Mucosa of rectum (tissue), 2 donors: ENCODE measurements at regions not wholly inside any gene's neighbourhood (a gene's known extent, or its start where the extent isn't known, plus 50 kb on each side); places are given as distances from the start of the nearest gene placed in this dataset.

Source experiments
- H3K27ac ChIP-seq, 2 donors: one replicate each; pipeline ENCODE4 v1.7.0; 2013; ENCODE audit warnings: inconsistent platforms in 2 of 2, low read depth in 2 of 2, low read length in 2 of 2
- H3K27me3 ChIP-seq, 2 donors: one replicate each; pipeline ENCODE4 v1.7.0; 2013; ENCODE audit warnings: low read length in 2 of 2; ENCODE audit not compliant: control insufficient read depth in 2 of 2, insufficient read depth in 2 of 2
- H3K36me3 ChIP-seq, 2 donors: one replicate each; pipeline ENCODE4 v1.7.0; 2013; ENCODE audit warnings: low read length in 2 of 2; ENCODE audit not compliant: control insufficient read depth in 2 of 2, insufficient read depth in 2 of 2
- H3K4me1 ChIP-seq, 2 donors: one replicate each; pipeline ENCODE4 v1.7.0; 2013; ENCODE audit warnings: low read length in 2 of 2, mild to moderate bottlenecking in 1 of 2; ENCODE audit not compliant: control insufficient read depth in 2 of 2, insufficient read depth in 2 of 2
- H3K4me3 ChIP-seq, 2 donors: one replicate each; pipeline ENCODE4 v1.7.0; 2013; ENCODE audit warnings: low read length in 2 of 2
- H3K9ac ChIP-seq, 2 donors: one replicate each; pipeline ENCODE4 v1.7.0; 2013; ENCODE audit warnings: low read length in 2 of 2, low read depth in 1 of 2, mild to moderate bottlenecking in 1 of 2
- H3K9me3 ChIP-seq, 2 donors: one replicate each; pipeline ENCODE4 v1.7.0; 2013; ENCODE audit warnings: low read length in 2 of 2; ENCODE audit not compliant: control insufficient read depth in 2 of 2
- donor health status: healthy.
- donor health status: Normal muscosa, but diverticular disease.

DNA sequence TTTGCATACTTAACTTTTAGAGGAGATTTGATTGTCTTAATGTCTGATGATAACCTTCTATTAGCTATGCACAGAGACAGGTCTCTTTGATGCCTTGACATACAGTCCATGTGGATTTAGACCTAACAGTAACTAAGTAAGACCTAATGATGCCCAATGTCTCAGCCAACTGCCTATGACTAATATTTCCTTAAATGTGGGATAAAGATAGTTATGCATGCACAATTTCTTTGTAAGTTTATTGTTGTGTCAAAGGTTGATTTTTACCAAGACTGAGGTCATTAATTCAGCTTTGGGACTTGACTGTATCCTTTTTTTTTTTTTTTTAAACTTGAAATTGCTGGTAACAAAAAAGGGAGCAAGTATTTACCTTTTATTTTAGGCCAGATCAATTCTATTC, 450.0 kb downstream of the HAO1 start:
- no peak overlapping the region for H3K27ac ChIP-seq
- H3K27me3 ChIP-seq: no peaks in the 10 kb centered on the region
- peaks cover 0 to 3% of the 10 kb centered on the region in 2 donors for H3K9me3 ChIP-seq
- no peak overlapping the region for H3K9ac ChIP-seq
- H3K4me3 ChIP-seq: no peak overlapping the region
- H3K36me3 ChIP-seq: no peaks in the 10 kb centered on the region
- H3K4me1 ChIP-seq: no peaks in the 10 kb centered on the region

DNA sequence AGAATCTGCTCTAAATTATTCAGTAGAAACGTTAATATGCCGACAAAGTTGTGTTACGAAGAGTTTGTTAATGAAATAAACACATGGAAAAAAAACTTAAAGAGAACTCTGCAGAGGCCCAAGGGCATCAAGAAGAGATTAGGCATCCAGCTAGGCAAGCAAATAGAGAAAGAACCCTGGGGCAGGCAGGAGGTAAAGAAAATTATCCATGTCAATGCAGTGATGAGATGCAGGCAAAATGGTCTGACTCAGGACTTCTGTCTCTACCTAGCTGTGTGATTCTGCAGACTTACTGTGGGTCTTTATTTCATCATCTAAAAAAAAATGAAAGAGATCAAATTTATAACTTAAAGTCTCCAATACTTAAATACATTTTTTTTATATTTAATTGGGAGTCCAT, 448.0 kb downstream of the HAO1 start:
- no peak overlapping the region for H3K9ac ChIP-seq

DNA sequence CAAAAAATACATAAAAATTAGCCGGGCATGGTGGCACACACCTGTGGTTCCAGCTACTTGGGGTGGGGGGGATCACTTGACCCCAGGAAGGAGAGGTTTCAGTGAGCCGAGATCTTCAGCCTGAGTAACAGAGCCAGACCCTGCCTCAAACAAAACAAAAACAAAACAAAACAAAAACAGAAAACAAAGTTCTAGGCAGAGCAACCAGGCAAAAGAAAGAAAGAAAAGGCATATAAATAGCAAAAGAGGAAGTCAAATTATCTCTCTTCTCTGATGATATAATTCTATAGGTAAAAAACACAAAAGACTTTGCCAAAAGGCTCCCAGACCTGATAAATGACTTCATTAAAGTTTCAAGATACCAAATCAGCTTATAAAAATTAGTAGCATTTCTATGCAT, 446.9 kb downstream of the HAO1 start:
- no peaks in the 10 kb centered on the region for H3K4me1 ChIP-seq
- no peak overlapping the region for H3K9ac ChIP-seq
- no peak overlapping the region for H3K27ac ChIP-seq
- peaks cover 0 to 3% of the 10 kb centered on the region in 2 donors for H3K9me3 ChIP-seq
- no peaks in the 10 kb centered on the region for H3K27me3 ChIP-seq
- no peak overlapping the region for H3K4me3 ChIP-seq
- H3K36me3 ChIP-seq: no peaks in the 10 kb centered on the region

More for the DNA sequence above, 448.0 kb downstream of the HAO1 start:
- H3K4me1 ChIP-seq: no peaks in the 10 kb centered on the region
- no peak overlapping the region for H3K4me3 ChIP-seq
- H3K27me3 ChIP-seq: no peaks in the 10 kb centered on the region
- peaks cover 0 to 3% of the 10 kb centered on the region in 2 donors for H3K9me3 ChIP-seq
- no peak overlapping the region for H3K27ac ChIP-seq
- no peaks in the 10 kb centered on the region for H3K36me3 ChIP-seq

DNA sequence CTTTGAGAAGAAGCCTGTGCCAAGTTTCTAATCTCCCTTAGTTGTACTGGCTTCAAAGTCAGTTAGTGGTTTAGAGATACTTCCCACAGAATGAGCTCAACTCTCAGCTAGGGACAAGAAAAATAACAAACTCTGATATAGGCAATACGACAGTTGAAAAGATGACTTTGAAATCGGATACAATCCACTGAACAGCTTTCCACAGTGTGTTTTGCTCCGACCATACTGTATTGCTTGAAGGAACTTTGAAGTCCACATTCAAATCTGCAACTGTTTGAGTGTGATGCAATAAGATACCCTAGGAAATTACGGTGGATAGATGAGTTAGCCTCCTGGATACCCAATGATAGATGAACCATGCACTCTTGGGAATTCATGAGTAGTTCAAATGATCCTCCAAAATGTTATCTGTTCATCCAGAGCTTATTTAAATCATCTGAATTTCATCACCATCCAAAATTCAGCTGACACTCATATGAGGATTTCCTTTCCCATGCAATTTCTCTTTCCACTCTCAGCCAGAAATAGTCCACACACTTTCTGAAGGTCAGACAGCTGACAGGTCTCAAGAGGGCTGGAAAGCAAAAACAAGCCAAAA, 443.8 kb downstream of the HAO1 start:
- H3K9me3 ChIP-seq: peaks cover 0 to 3% of the 10 kb centered on the region in 2 donors
- no peaks in the 10 kb centered on the region for H3K4me1 ChIP-seq
- no peaks in the 10 kb centered on the region for H3K27me3 ChIP-seq
- H3K27ac ChIP-seq: no peak overlapping the region
- H3K4me3 ChIP-seq: no peak overlapping the region
- no peaks in the 10 kb centered on the region for H3K36me3 ChIP-seq
- H3K9ac ChIP-seq: no peak overlapping the region

DNA sequence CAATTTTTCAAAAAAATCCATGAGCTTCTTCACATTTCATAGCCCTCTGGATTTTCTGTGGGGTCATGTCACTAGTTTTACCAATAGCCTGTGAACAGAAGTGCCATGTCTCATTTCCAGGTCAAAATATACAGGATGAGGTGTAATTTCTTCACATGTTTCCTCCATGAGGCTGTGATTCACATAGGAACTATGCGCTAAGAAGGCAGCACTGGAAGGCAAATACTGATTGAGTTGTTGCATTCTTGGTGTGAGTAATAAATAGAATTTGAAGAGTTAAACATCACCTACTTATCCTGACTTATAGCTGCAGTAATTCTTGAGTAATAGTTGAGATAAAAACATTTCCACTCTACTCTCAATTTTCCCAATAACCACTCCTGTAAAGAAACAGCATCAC, 442.3 kb downstream of the HAO1 start:
- Histone ChIP-seq H3K9me3 (peaks cover 0 to 3% of the 10 kb centered on the region in 2 donors), H3K27ac (no peak overlapping the region)

DNA sequence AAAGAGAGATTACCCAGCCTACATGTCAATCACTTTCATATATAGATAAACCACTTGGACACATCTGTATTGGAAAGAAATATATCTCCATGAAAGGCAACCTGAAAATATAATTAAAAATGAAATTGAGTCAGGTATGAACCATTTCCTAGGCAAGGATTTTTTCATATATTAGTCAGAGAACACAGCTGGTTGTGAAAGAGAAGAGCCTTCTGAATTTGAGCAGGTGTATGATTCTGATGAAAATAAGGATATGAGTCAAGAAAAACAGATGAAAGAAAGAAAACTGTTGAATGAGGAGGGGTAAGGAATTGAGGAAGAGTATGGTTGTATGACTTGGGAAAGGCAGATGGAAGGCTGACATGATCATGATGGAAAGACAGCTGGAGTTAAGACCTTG, 441.1 kb downstream of the HAO1 start:
- no peak overlapping the region for H3K4me3 ChIP-seq
- H3K27me3 ChIP-seq: no peaks in the 10 kb centered on the region
- no peaks in the 10 kb centered on the region for H3K9me3 ChIP-seq
- H3K27ac ChIP-seq: no peak overlapping the region
- no peak overlapping the region for H3K9ac ChIP-seq
- no peaks in the 10 kb centered on the region for H3K4me1 ChIP-seq
- no peaks in the 10 kb centered on the region for H3K36me3 ChIP-seq

More for the DNA sequence above, 442.3 kb downstream of the HAO1 start:
- Histone ChIP-seq H3K4me1 (no peaks in the 10 kb centered on the region), H3K4me3 (no peak overlapping the region), H3K27me3 (no peaks in the 10 kb centered on the region), H3K36me3 (no peaks in the 10 kb centered on the region), H3K9ac (no peak overlapping the region)

DNA sequence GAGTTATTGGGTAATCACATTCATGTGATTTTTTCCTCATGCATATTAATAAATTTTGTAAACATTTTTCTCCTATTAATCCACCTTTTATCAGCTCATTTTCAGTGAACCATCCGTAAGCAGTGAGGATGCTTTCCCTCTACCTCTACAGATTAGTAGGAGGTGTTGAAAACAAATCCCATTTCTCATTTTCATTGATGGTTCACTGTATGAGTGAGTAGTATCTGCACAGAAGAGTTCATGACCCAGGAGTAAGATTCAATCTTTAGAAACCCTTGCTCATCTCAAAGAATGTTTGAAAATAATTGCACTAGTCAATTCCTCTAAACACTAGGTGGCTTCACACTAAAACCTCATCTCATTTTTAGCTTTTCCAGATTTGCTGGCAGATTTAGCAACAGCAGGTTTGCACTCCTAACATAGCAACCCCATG, 440.0 kb downstream of the HAO1 start:
- no peaks in the 10 kb centered on the region for H3K27me3 ChIP-seq
- no peak overlapping the region for H3K4me3 ChIP-seq
- H3K4me1 ChIP-seq: no peaks in the 10 kb centered on the region
- H3K9me3 ChIP-seq: no peaks in the 10 kb centered on the region
- H3K9ac ChIP-seq: no peak overlapping the region
- H3K27ac ChIP-seq: no peak overlapping the region
- no peaks in the 10 kb centered on the region for H3K36me3 ChIP-seq

DNA sequence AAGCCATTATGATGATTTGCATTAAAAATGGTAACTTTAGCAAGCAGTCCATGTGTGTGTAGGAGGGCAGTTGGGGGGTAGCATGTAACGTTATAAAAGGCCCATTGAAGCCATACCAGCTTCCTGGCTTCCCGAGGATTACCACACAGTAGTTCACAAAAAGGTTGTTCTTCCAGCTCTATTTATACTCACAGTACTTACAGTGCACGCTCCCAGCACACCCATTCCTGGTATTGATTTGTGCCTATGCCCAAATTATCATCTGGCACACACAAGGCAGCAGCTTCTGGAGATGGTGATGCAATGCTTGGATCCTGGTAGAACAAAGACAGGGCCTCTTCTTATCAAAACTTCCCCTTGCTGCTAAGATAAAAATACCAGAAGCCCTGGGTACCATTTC, 436.8 kb downstream of the HAO1 start:
- H3K4me1 ChIP-seq: no peaks in the 10 kb centered on the region
- H3K4me3 ChIP-seq: no peak overlapping the region
- no peaks in the 10 kb centered on the region for H3K9me3 ChIP-seq
- H3K9ac ChIP-seq: no peak overlapping the region
- H3K27me3 ChIP-seq: no peaks in the 10 kb centered on the region
- H3K27ac ChIP-seq: no peak overlapping the region
- H3K36me3 ChIP-seq: no peaks in the 10 kb centered on the region

DNA sequence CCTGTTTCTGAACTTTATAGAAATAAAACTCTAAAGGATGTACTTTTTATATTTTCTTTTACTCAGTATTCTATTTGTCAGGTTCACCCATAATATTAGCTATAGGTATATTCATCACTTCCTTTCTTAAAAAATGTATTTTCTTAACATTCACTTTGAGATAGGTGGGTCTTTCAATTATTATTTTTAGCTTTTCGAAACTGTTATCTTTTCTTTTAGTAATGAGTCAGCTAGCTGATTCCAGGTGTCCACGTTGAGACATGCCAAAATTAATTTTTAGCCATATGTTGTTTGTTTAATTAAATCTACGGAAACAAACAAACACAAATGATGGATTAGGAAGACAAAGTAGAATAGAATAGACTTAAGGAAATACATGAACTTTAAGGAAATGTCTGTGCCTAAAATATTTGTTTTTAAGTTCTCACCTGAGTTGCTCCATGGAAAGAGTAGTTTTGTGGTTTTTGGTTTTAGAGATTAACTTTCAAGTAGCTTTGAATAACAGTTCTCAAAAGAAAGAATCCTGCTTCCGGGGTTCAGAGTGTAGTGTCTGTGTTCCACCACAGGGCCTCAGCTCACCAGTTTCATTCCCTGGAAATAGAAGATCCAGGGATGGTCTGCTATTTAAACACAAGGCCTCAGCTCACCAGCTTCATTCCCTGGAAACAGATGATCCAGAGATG, 435.0 kb downstream of the HAO1 start:
- H3K27ac ChIP-seq: no peak overlapping the region
- H3K36me3 ChIP-seq: no peaks in the 10 kb centered on the region
- no peak overlapping the region for H3K4me3 ChIP-seq
- H3K9ac ChIP-seq: no peak overlapping the region
- no peaks in the 10 kb centered on the region for H3K4me1 ChIP-seq
- H3K27me3 ChIP-seq: no peaks in the 10 kb centered on the region
- no peaks in the 10 kb centered on the region for H3K9me3 ChIP-seq

DNA sequence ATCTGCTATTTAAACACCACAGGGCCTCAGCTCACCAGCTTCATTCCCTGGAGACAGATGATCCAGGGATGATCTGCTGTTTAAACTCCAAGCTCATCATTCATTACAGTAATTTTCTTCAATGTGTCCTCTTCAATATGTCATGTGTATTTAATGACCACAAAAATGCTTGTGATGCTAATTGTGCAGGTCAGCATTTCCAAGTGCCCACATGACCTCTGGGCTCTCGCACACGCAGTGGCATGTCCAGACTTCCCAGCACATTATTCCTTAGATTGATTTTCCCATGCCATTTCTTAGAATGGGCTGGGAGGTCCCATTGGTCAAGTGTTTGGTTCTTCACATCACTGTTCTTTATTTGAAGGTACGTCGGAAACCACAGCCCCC, 434.4 kb downstream of the HAO1 start:
- no peaks in the 10 kb centered on the region for H3K4me1 ChIP-seq
- H3K27ac ChIP-seq: no peak overlapping the region
- no peak overlapping the region for H3K4me3 ChIP-seq
- H3K9ac ChIP-seq: no peak overlapping the region
- no peaks in the 10 kb centered on the region for H3K27me3 ChIP-seq
- H3K36me3 ChIP-seq: no peaks in the 10 kb centered on the region
- H3K9me3 ChIP-seq: no peaks in the 10 kb centered on the region
